ENCODE measurements at regions not wholly inside any gene's neighbourhood (a gene's known extent, or its start where the extent isn't known, plus 50 kb on each side); places are given as distances from the start of the nearest gene placed in this dataset.

- ATAC-seq (ENCODE audit: insufficient read depth, low FRiP score), result no peak
- Histone ChIP-seq H3K27ac (ENCODE audit: low read depth in 1 of 2, low read length in 1 of 2) (no peak overlapping the region), H3K36me3 (ENCODE audit: control insufficient read depth in 4 of 4, insufficient read depth in 4 of 4, low read length in 4 of 4) (no peaks in the 10 kb centered on the region), H3K27me3 (ENCODE audit: control insufficient read depth in 3 of 3, insufficient read depth in 3 of 3, low read length in 2 of 3) (peaks cover 0 to 21% (median 21%) of the 10 kb centered on the region in 3 donors), H3K4me1 (ENCODE audit: control insufficient read depth in 5 of 5, insufficient read depth in 5 of 5, low read length in 5 of 5) (peaks cover 0 to 11% (median 0%) of the 10 kb centered on the region in 5 donors), H3K9ac (ENCODE audit: insufficient read depth in 1 of 2, low read length in 2 of 2) (no peak overlapping the region), H3K9me3 (ENCODE audit: control insufficient read depth in 4 of 4, insufficient read depth in 3 of 4, low read length in 3 of 4) (no peaks in the 10 kb centered on the region), H3K4me3 (no peak overlapping the region)
- no peak for DNase-seq
- no peak for TF ChIP-seq CTCF (IDR thresholded peaks at IDR 0.05; ENCODE audit: control extremely low read depth, extremely low read depth)
Observed at GRCh38 chrX:131826572-131826971, 196.5 kb upstream of the STK26 start.

GRCh38 chrX:131827935-131828334 is 195.2 kb upstream of the STK26 start:
- no peaks in the 10 kb centered on the region for H3K9me3 ChIP-seq (ENCODE audit: control insufficient read depth in 4 of 4, insufficient read depth in 3 of 4, low read length in 3 of 4)
- WGBS, 2 donors, result 12 to 42% methylated on average over 2 of the region's 2 CpGs
- no peak overlapping the region for H3K9ac ChIP-seq (ENCODE audit: insufficient read depth in 1 of 2, low read length in 2 of 2)
- H3K27me3 ChIP-seq (ENCODE audit: control insufficient read depth in 3 of 3, insufficient read depth in 3 of 3, low read length in 2 of 3), result peaks cover 0 to 21% (median 21%) of the 10 kb centered on the region in 3 donors
- DNase-seq (peak in 2 of 3 donors; percentile 22 to 26), ATAC-seq (ENCODE audit: insufficient read depth, low FRiP score) (no peak)
- peaks cover 0 to 7% (median 0%) of the 10 kb centered on the region in 5 donors for H3K4me1 ChIP-seq (ENCODE audit: control insufficient read depth in 5 of 5, insufficient read depth in 5 of 5, low read length in 5 of 5)
- no peak for TF ChIP-seq CTCF (IDR thresholded peaks at IDR 0.05; ENCODE audit: control extremely low read depth, extremely low read depth)
- no peak overlapping the region for H3K4me3 ChIP-seq
- no peak overlapping the region for H3K27ac ChIP-seq (ENCODE audit: low read depth in 1 of 2, low read length in 1 of 2)
- H3K36me3 ChIP-seq (ENCODE audit: control insufficient read depth in 4 of 4, insufficient read depth in 4 of 4, low read length in 4 of 4), result no peaks in the 10 kb centered on the region

DNA sequence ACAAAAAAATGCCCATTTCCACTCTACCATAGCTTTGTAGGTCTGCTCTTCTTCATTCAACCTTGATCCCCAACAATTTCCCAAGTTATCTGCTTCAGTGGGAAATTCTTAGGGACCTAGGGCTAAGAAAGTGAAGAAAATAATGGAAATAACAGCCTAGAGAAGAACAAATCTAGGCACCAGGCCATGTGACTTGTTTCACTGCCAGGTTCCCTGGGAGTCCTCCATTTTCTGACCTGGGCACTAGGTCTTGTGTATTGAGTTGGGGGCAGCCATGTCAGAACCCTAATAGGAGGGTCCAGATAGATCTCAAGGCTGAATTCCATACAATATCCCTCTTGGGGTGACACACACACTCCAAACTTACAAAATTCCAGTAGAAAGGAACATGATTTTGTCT is 194.6 kb upstream of the STK26 start:
- no peak overlapping the region for H3K9ac ChIP-seq (ENCODE audit: insufficient read depth in 1 of 2, low read length in 2 of 2)
- no peak overlapping the region for H3K4me3 ChIP-seq
- peaks cover 0 to 6% (median 0%) of the 10 kb centered on the region in 5 donors for H3K4me1 ChIP-seq (ENCODE audit: control insufficient read depth in 5 of 5, insufficient read depth in 5 of 5, low read length in 5 of 5)
- ATAC-seq (ENCODE audit: insufficient read depth, low FRiP score), result no peak
- no peak overlapping the region for H3K27ac ChIP-seq (ENCODE audit: low read depth in 1 of 2, low read length in 1 of 2)
- H3K36me3 ChIP-seq (ENCODE audit: control insufficient read depth in 4 of 4, insufficient read depth in 4 of 4, low read length in 4 of 4), result no peaks in the 10 kb centered on the region
- TF ChIP-seq CTCF (IDR thresholded peaks at IDR 0.05; ENCODE audit: control extremely low read depth, extremely low read depth), result no peak
- H3K27me3 ChIP-seq (ENCODE audit: control insufficient read depth in 3 of 3, insufficient read depth in 3 of 3, low read length in 2 of 3), result peaks cover 0 to 23% (median 21%) of the 10 kb centered on the region in 3 donors
- DNase-seq, result no peak
- no peaks in the 10 kb centered on the region for H3K9me3 ChIP-seq (ENCODE audit: control insufficient read depth in 4 of 4, insufficient read depth in 3 of 4, low read length in 3 of 4)
